GM18505 (cell line): ENCODE measurements at regions not wholly inside any gene's neighbourhood (a gene's known extent, or its start where the extent isn't known, plus 50 kb on each side); places are given as distances from the start of the nearest gene placed in this dataset.

Experiments
- ATAC-seq: cut with Tn5 transposase; IDR thresholded peaks from one replicate; pipeline ENCODE4 v1.9.1; 2021; ENCODE audit not compliant: unreplicated experiment
- POLR2A ChIP-seq: IDR thresholded peaks from 4 replicates; pipeline ENCODE4 v1.6.1; 2011; ENCODE audit warnings: borderline replicate concordance; ENCODE audit not compliant: insufficient read depth, insufficient read length; ENCODE audit errors: extremely low read depth

- no peak for ATAC-seq
- no peak for TF ChIP-seq POLR2A
Measured at GRCh38 chr12:19884021-19884492, 444.8 kb downstream of the AEBP2 start.

- TF ChIP-seq POLR2A, result no peak
- no peak for ATAC-seq
Measured at GRCh38 chr12:19885093-19885812, 446.0 kb downstream of the AEBP2 start.

GRCh38 chr12:19886065-19886464, 446.8 kb downstream of the AEBP2 start:
- no peak for TF ChIP-seq POLR2A
- ATAC-seq, result no peak

GRCh38 chr12:19886639-19887064, 447.4 kb downstream of the AEBP2 start:
- no peak for ATAC-seq

GRCh38 chr12:19890024-19890423, 450.7 kb downstream of the AEBP2 start:
- no peak for TF ChIP-seq POLR2A
- ATAC-seq, result no peak

More at GRCh38 chr12:19886639-19887064, 447.4 kb downstream of the AEBP2 start:
- no peak for TF ChIP-seq POLR2A

GRCh38 chr12:19891936-19892591, 452.8 kb downstream of the AEBP2 start:
- no peak for ATAC-seq
- no peak for TF ChIP-seq POLR2A

GRCh38 chr12:19893514-19893913, 454.2 kb downstream of the AEBP2 start:
- no peak for ATAC-seq
- TF ChIP-seq POLR2A, result no peak

- no peak for ATAC-seq
- no peak for TF ChIP-seq POLR2A
Measured at GRCh38 chr12:19894050-19894449, 454.8 kb downstream of the AEBP2 start.

- TF ChIP-seq POLR2A, result no peak
- peak; percentile 73 for ATAC-seq
Measured at GRCh38 chr12:19894803-19895202, 455.5 kb downstream of the AEBP2 start.

- no peak for TF ChIP-seq POLR2A
- ATAC-seq, result no peak
Measured at GRCh38 chr12:19895246-19896020, 456.1 kb downstream of the AEBP2 start.

GRCh38 chr12:19896041-19896440, 456.7 kb downstream of the AEBP2 start:
- TF ChIP-seq POLR2A, result no peak
- no peak for ATAC-seq

GRCh38 chr12:19896534-19896933, 457.2 kb downstream of the AEBP2 start:
- ATAC-seq, result no peak
- no peak for TF ChIP-seq POLR2A

- no peak for TF ChIP-seq POLR2A
Measured at GRCh38 chr12:19897900-19898408, 458.7 kb downstream of the AEBP2 start.

More at GRCh38 chr12:19897900-19898408, 458.7 kb downstream of the AEBP2 start:
- ATAC-seq, result no peak
